ENCODE measurements at regions not wholly inside any gene's neighbourhood (a gene's known extent, or its start where the extent isn't known, plus 50 kb on each side); places are given as distances from the start of the nearest gene placed in this dataset.

DNA sequence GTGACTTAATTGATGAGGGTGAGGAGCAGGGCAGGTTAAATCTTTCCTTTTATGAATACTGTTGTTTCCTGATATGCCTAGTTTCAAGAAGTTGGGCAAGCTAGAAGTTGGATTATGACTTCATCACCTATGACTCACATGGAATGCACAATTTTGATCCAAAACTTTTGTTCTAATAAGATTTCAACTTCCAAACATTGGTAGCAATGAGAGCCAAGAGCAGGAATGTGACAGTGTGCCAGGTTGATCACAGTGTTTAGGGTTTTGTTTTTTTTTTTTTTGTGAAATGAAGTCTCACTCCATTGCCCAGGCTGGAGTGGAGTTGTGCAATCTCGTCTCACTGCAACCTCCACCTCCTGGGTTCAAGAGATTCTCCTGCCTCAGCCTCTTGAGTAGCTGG, 349.4 kb downstream of the DUSP10 start:
- POLR2A ChIA-PET, result no interaction called here
- H3K36me3 Mint-ChIP-seq, result no peaks in the 10 kb centered on the region
- peaks cover 38 to 44% of the 10 kb centered on the region in 2 donors for H3K27me3 Mint-ChIP-seq
- Histone ChIP-seq H3K4me1 (ENCODE audit: control insufficient read depth in 1 of 2, extremely low read depth in 1 of 2, insufficient read depth in 2 of 2, low read length in 2 of 2) (no peaks in the 10 kb centered on the region), H3K9me3 (no peaks in the 10 kb centered on the region), H3K27ac (ENCODE audit: low read length) (no peak overlapping the region), H3K36me3 (ENCODE audit: control insufficient read depth in 2 of 2, extremely low read depth in 1 of 2, insufficient read depth in 1 of 2, low read length in 1 of 2) (no peaks in the 10 kb centered on the region), H3K27me3 (replicated peaks in 1 of 2; ENCODE audit: control insufficient read depth in 2 of 2, extremely low read depth in 1 of 2, insufficient read depth in 2 of 2, low read length in 1 of 2) (peaks cover 0 to 12% of the 10 kb centered on the region in 2 experiments), H3K4me3 (ENCODE audit: control insufficient read depth in 1 of 2, extremely low read depth in 1 of 2, low read length in 1 of 2) (no peak overlapping the region)
- peaks cover 0 to 6% (median 0%) of the 10 kb centered on the region in 3 donors for H3K9me3 Mint-ChIP-seq
- no CpG with 5 or more reads among the region's 1 CpG for WGBS (ENCODE audit: insufficient coverage)
- H3K4me3 Mint-ChIP-seq, result no peak overlapping the region
- H3K4me1 Mint-ChIP-seq, result no peaks in the 10 kb centered on the region
- no peak for ATAC-seq (replicated peaks in 1 of 4)
- no peak overlapping the region for H3K27ac Mint-ChIP-seq
- CTCF ChIA-PET, result no interaction called here
- DNase-seq, result no peak

- POLR2A ChIA-PET, result no interaction called here
Measured at GRCh38 chr1:221394011-221394544, 347.8 kb downstream of the DUSP10 start.

GRCh38 chr1:221396526-221396925, 345.4 kb downstream of the DUSP10 start:
- POLR2A ChIA-PET, result no interaction called here
- ATAC-seq (replicated peaks in 1 of 4), result no peak

More at GRCh38 chr1:221394011-221394544, 347.8 kb downstream of the DUSP10 start:
- no peak overlapping the region for H3K4me3 Mint-ChIP-seq
- H3K9me3 ChIP-seq, result no peaks in the 10 kb centered on the region
- H3K27me3 ChIP-seq (replicated peaks in 1 of 2; ENCODE audit: control insufficient read depth in 2 of 2, extremely low read depth in 1 of 2, insufficient read depth in 2 of 2, low read length in 1 of 2), result peaks cover 0 to 15% of the 10 kb centered on the region in 2 experiments
- no peak overlapping the region for H3K4me3 ChIP-seq (ENCODE audit: control insufficient read depth in 1 of 2, extremely low read depth in 1 of 2, low read length in 1 of 2)
- peaks cover 0 to 8% (median 0%) of the 10 kb centered on the region in 3 donors for H3K9me3 Mint-ChIP-seq
- peaks cover 32 to 45% of the 10 kb centered on the region in 2 donors for H3K27me3 Mint-ChIP-seq
- no peaks in the 10 kb centered on the region for H3K36me3 Mint-ChIP-seq
- ATAC-seq (replicated peaks in 1 of 4) (no peak), DNase-seq (no peak)
- H3K4me1 Mint-ChIP-seq, result no peaks in the 10 kb centered on the region
- H3K4me1 ChIP-seq (ENCODE audit: control insufficient read depth in 1 of 2, extremely low read depth in 1 of 2, insufficient read depth in 2 of 2, low read length in 2 of 2), result no peaks in the 10 kb centered on the region
- H3K27ac Mint-ChIP-seq, result no peak overlapping the region
- CTCF ChIA-PET, result no interaction called here
- WGBS (ENCODE audit: insufficient coverage), result 94% methylated on average over 3 of the region's 6 CpGs
- no peaks in the 10 kb centered on the region for H3K36me3 ChIP-seq (ENCODE audit: control insufficient read depth in 2 of 2, extremely low read depth in 1 of 2, insufficient read depth in 1 of 2, low read length in 1 of 2)
- H3K27ac ChIP-seq (ENCODE audit: low read length), result no peak overlapping the region

GRCh38 chr1:221397141-221397540, 344.7 kb downstream of the DUSP10 start:
- Histone ChIP-seq H3K36me3 (ENCODE audit: control insufficient read depth in 2 of 2, extremely low read depth in 1 of 2, insufficient read depth in 1 of 2, low read length in 1 of 2) (no peaks in the 10 kb centered on the region), H3K4me3 (ENCODE audit: control insufficient read depth in 1 of 2, extremely low read depth in 1 of 2, low read length in 1 of 2) (no peak overlapping the region), H3K9me3 (no peaks in the 10 kb centered on the region), H3K27me3 (replicated peaks in 1 of 2; ENCODE audit: control insufficient read depth in 2 of 2, extremely low read depth in 1 of 2, insufficient read depth in 2 of 2, low read length in 1 of 2) (peaks cover 0 to 15% of the 10 kb centered on the region in 2 experiments), H3K4me1 (ENCODE audit: control insufficient read depth in 1 of 2, extremely low read depth in 1 of 2, insufficient read depth in 2 of 2, low read length in 2 of 2) (no peaks in the 10 kb centered on the region), H3K27ac (ENCODE audit: low read length) (no peak overlapping the region)
- Mint-ChIP-seq H3K27me3 (peaks cover 25 to 27% of the 10 kb centered on the region in 2 donors), H3K9me3 (peaks cover 4 to 12% (median 7%) of the 10 kb centered on the region in 3 donors), H3K4me1 (no peaks in the 10 kb centered on the region), H3K4me3 (no peak overlapping the region), H3K27ac (no peak overlapping the region), H3K36me3 (no peaks in the 10 kb centered on the region)
- 17% methylated on average over 2 of the region's 2 CpGs for whole genome bisulfite sequencing (ENCODE audit: insufficient coverage)
- ATAC-seq (replicated peaks in 1 of 4) (no peak), DNase-seq (no peak)
- ChIA-PET POLR2A (no interaction called here), CTCF (no interaction called here)

More at GRCh38 chr1:221396526-221396925, 345.4 kb downstream of the DUSP10 start:
- H3K4me3 ChIP-seq (ENCODE audit: control insufficient read depth in 1 of 2, extremely low read depth in 1 of 2, low read length in 1 of 2), result no peak overlapping the region
- CTCF ChIA-PET, result no interaction called here
- H3K36me3 ChIP-seq (ENCODE audit: control insufficient read depth in 2 of 2, extremely low read depth in 1 of 2, insufficient read depth in 1 of 2, low read length in 1 of 2), result no peaks in the 10 kb centered on the region
- no CpG with 5 or more reads among the region's 2 CpGs for WGBS (ENCODE audit: insufficient coverage)
- Mint-ChIP-seq H3K4me1 (no peaks in the 10 kb centered on the region), H3K36me3 (no peaks in the 10 kb centered on the region), H3K4me3 (no peak overlapping the region), H3K27me3 (peaks cover 27 to 31% of the 10 kb centered on the region in 2 donors), H3K27ac (no peak overlapping the region), H3K9me3 (peaks cover 4 to 12% (median 7%) of the 10 kb centered on the region in 3 donors)
- H3K27me3 ChIP-seq (replicated peaks in 1 of 2; ENCODE audit: control insufficient read depth in 2 of 2, extremely low read depth in 1 of 2, insufficient read depth in 2 of 2, low read length in 1 of 2), result peaks cover 0 to 15% of the 10 kb centered on the region in 2 experiments
- DNase-seq, result no peak
- no peak overlapping the region for H3K27ac ChIP-seq (ENCODE audit: low read length)
- H3K4me1 ChIP-seq (ENCODE audit: control insufficient read depth in 1 of 2, extremely low read depth in 1 of 2, insufficient read depth in 2 of 2, low read length in 2 of 2), result no peaks in the 10 kb centered on the region
- H3K9me3 ChIP-seq, result no peaks in the 10 kb centered on the region

DNA sequence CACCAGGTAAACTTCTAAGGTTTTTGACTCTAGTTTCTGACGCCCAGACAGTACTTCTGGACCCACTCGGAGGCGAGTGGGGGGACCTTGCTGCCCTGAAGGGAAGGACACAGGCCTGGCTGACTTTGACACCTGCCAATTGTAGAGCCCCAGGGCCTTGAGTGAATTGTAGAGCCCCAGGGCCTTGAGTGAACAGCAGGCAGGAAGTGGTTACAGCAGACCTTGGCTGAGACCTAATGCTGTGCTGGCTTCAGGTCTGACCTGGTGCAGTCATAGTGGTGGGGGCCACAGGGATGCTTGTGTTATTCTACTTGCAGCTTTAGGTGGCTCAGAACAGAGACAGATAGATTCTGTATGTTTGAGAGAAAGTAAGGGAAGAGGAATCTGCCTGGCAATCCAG, 344.3 kb downstream of the DUSP10 start:
- Mint-ChIP-seq H3K36me3 (no peaks in the 10 kb centered on the region), H3K27me3 (peaks cover 24 to 27% of the 10 kb centered on the region in 2 donors), H3K4me1 (no peaks in the 10 kb centered on the region), H3K4me3 (no peak overlapping the region), H3K27ac (no peak overlapping the region), H3K9me3 (peaks cover 4 to 12% (median 7%) of the 10 kb centered on the region in 3 donors)
- H3K9me3 ChIP-seq, result no peaks in the 10 kb centered on the region
- H3K36me3 ChIP-seq (ENCODE audit: control insufficient read depth in 2 of 2, extremely low read depth in 1 of 2, insufficient read depth in 1 of 2, low read length in 1 of 2), result no peaks in the 10 kb centered on the region
- ChIA-PET POLR2A (no interaction called here), CTCF (no interaction called here)
- WGBS (ENCODE audit: insufficient coverage), result 52% methylated on average over 3 of the region's 3 CpGs
- H3K27ac ChIP-seq (ENCODE audit: low read length), result no peak overlapping the region
- DNase-seq, result no peak
- no peak overlapping the region for H3K4me3 ChIP-seq (ENCODE audit: control insufficient read depth in 1 of 2, extremely low read depth in 1 of 2, low read length in 1 of 2)
- peaks cover 0 to 15% of the 10 kb centered on the region in 2 experiments for H3K27me3 ChIP-seq (replicated peaks in 1 of 2; ENCODE audit: control insufficient read depth in 2 of 2, extremely low read depth in 1 of 2, insufficient read depth in 2 of 2, low read length in 1 of 2)
- no peak for ATAC-seq (replicated peaks in 1 of 4)
- H3K4me1 ChIP-seq (ENCODE audit: control insufficient read depth in 1 of 2, extremely low read depth in 1 of 2, insufficient read depth in 2 of 2, low read length in 2 of 2), result no peaks in the 10 kb centered on the region

DNA sequence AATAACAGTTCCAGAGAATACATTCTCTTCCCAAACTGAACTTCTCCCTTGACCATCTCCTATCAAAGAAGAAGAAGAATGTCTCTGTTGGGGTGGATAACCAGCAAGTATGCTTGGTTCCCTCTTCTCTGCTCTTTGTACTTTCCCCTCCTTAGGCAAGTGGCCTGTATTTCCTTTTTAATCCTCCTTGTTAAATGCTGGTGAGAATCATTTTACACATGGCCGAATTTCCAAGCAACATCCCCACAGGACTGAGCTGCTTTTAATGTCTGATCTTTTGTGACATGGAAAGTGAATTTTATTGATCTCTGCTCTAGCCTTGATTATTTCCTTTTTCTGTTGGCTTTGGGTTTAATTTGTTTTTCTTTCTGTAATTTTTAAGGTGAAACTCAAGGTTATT, 336.7 kb downstream of the DUSP10 start:
- ChIA-PET POLR2A (interaction anchor here in 1 of 2 donors (0.6 kb wide), 1 partner anchor 1009 kb away, joined by 8 read pairs; no protein-coding TSS in a partner anchor), CTCF (no interaction called here)
- H3K36me3 Mint-ChIP-seq, result no peaks in the 10 kb centered on the region
- Histone ChIP-seq H3K36me3 (ENCODE audit: control insufficient read depth in 2 of 2, extremely low read depth in 1 of 2, insufficient read depth in 1 of 2, low read length in 1 of 2) (no peaks in the 10 kb centered on the region), H3K4me3 (ENCODE audit: control insufficient read depth in 1 of 2, extremely low read depth in 1 of 2, low read length in 1 of 2) (no peak overlapping the region), H3K27me3 (replicated peaks in 1 of 2; ENCODE audit: control insufficient read depth in 2 of 2, extremely low read depth in 1 of 2, insufficient read depth in 2 of 2, low read length in 1 of 2) (no peaks in the 10 kb centered on the region), H3K27ac (ENCODE audit: low read length) (no peak overlapping the region), H3K4me1 (ENCODE audit: control insufficient read depth in 1 of 2, extremely low read depth in 1 of 2, insufficient read depth in 2 of 2, low read length in 2 of 2) (no peaks in the 10 kb centered on the region), H3K9me3 (no peaks in the 10 kb centered on the region)
- ATAC-seq (replicated peaks in 1 of 4), result no peak
- no CpG with 5 or more reads among the region's 1 CpG for WGBS (ENCODE audit: insufficient coverage)
- H3K27ac Mint-ChIP-seq, result no peak overlapping the region
- no peak overlapping the region for H3K4me3 Mint-ChIP-seq
- no peaks in the 10 kb centered on the region for H3K4me1 Mint-ChIP-seq
- no peak for DNase-seq
- peaks cover 4 to 7% (median 4%) of the 10 kb centered on the region in 3 donors for H3K9me3 Mint-ChIP-seq
- H3K27me3 Mint-ChIP-seq, result peaks cover 5 to 7% of the 10 kb centered on the region in 2 donors
